HepG2 (cell line): ENCODE measurements at regions not wholly inside any gene's neighbourhood (a gene's known extent, or its start where the extent isn't known, plus 50 kb on each side); places are given as distances from the start of the nearest gene placed in this dataset.
A peak's percentile ranks its signal among the peaks of the same experiment; 100 is the strongest.

Source experiments
- ATAC-seq: fragments of 200-7000 bp; cut with Tn5 transposase; 3 replicates; pipeline ENCODE4 v1.9.1; 2020; ENCODE audit warnings: mild to moderate bottlenecking, moderate library complexity
- BruUV-seq: library from RNA; stranded (reverse); fragments of 400-500 nt; replicated peaks from 2 replicates; lab custom pipeline; 2021; lab: Mats Ljungman, UMichigan
- CTCF ChIA-PET: fragments of 300-600 bp; formaldehyde crosslinking; extraction: SDS; loops from one replicate; lab custom pipeline; 2021; ENCODE audit warnings: low total read pairs, inconsistent platforms, low intra/inter-chr PET ratio; lab: Yijun Ruan, JAX
- POLR2A ChIA-PET: fragments of 350-600 bp; sonication (Branson Sonifier 250); formaldehyde crosslinking; loops from one replicate; lab custom pipeline; 2020; ENCODE audit warnings: antibody characterized with exemption, inconsistent platforms; lab: Yijun Ruan, JAX
- DNase-seq: peaks from one replicate; pipeline ENCODE4 v3.0.0-alpha.2; 2015; ENCODE audit warnings: low spot score
- FAIRE-seq: peaks from 3 replicates; lab custom pipeline; 2011; peaks lifted over from hg19 to GRCh38; lab: Jason Lieb, UNC
- H2AFZ ChIP-seq: one replicate; pipeline ENCODE4 v1.6.1; 2011; ENCODE audit warnings: low read length, inconsistent platforms
- H3K27ac ChIP-seq: fragments of 300-600 bp; 3 replicates; pipeline ENCODE4 v1.8.0; 2011; ENCODE audit warnings: mixed run types, mild to moderate bottlenecking, mixed read lengths, low read length, inconsistent platforms; ENCODE audit not compliant: insufficient read depth; ENCODE audit errors: extremely low read length
- H3K27me3 ChIP-seq, 2 experiments: fragments of 200-600 bp in 1 of 2; 2 replicates in 1 of 2; 3 replicates in 1 of 2; pipeline versions ENCODE4 v1.6.0 to v1.8.0; 2011; ENCODE audit warnings: low read length in 2 of 2, mild to moderate bottlenecking in 2 of 2, moderate library complexity in 2 of 2, inconsistent platforms in 1 of 2; ENCODE audit not compliant: insufficient read depth in 2 of 2, control insufficient read depth in 1 of 2
- H3K36me3 ChIP-seq, 2 experiments: fragments of 200-600 bp in 1 of 2; replicated peaks in 1 of 2; 2 replicates in 1 of 2; 3 replicates in 1 of 2; pipeline versions ENCODE4 v1.5.1 to v1.8.0; 2011; ENCODE audit warnings: low read length in 2 of 2, inconsistent platforms in 1 of 2; ENCODE audit not compliant: insufficient read depth in 2 of 2, control insufficient read depth in 1 of 2
- H3K4me1 ChIP-seq: 2 replicates; pipeline ENCODE4 v1.5.1; 2012; ENCODE audit warnings: low read length, inconsistent platforms; ENCODE audit not compliant: insufficient read depth
- H3K4me2 ChIP-seq: 2 replicates; pipeline ENCODE4 v1.6.0; 2011; ENCODE audit warnings: low read depth, low read length, inconsistent platforms
- H3K4me3 ChIP-seq, 3 experiments: fragments of 200-600 bp in 1 of 3; sonication (generic), shearing (Covaris generic) in 1 of 3; replicated peaks in 1 of 3; 2 replicates each; pipeline ENCODE4 v1.5.1; 2011 to 2016; ENCODE audit warnings: low read length in 3 of 3, inconsistent platforms in 2 of 3, low read depth in 2 of 3, mild to moderate bottlenecking in 2 of 3, control low read depth in 1 of 3, mixed read lengths in 1 of 3; ENCODE audit not compliant: insufficient read depth in 1 of 3
- H3K79me2 ChIP-seq: one replicate; pipeline ENCODE4 v1.6.1; 2011; ENCODE audit warnings: low read length, inconsistent platforms; ENCODE audit not compliant: insufficient read depth
- H3K9ac ChIP-seq: 2 replicates; pipeline ENCODE4 v1.6.0; 2011; ENCODE audit warnings: mild to moderate bottlenecking, low read depth, low read length, inconsistent platforms; ENCODE audit not compliant: insufficient read depth
- H3K9me3 ChIP-seq: 2 replicates; pipeline ENCODE4 v1.5.1; 2012; ENCODE audit warnings: mild to moderate bottlenecking, low read length
- H4K20me1 ChIP-seq: 2 replicates; pipeline ENCODE4 v1.6.0; 2011; ENCODE audit warnings: inconsistent platforms, mild to moderate bottlenecking, low read length, moderate library complexity; ENCODE audit not compliant: insufficient read depth
- CHD2 ChIP-seq: IDR thresholded peaks from 2 replicates; pipeline ENCODE4 v1.6.1; 2011; ENCODE audit warnings: low read depth, low read length, improper control_type of control experiment
- FOSL2 ChIP-seq: sonication (generic); formaldehyde crosslinking; IDR thresholded peaks from 2 replicates; pipeline ENCODE4 v1.4.0; 2020; ENCODE audit warnings: missing genetic modification reagents
- HNRNPLL ChIP-seq: fragments of 200-400 bp; formaldehyde crosslinking; IDR thresholded peaks from 2 replicates; pipeline ENCODE4 v1.6.1; 2017; ENCODE audit warnings: mild to moderate bottlenecking, low read depth, low read length; ENCODE audit not compliant: poor library complexity, severe bottlenecking
- HOXA7 ChIP-seq: sonication (generic); formaldehyde crosslinking; IDR thresholded peaks from 2 replicates; pipeline ENCODE4 v1.8.1; 2022; ENCODE audit warnings: mild to moderate bottlenecking, missing genetic modification reagents, moderate library complexity
- IKZF4 ChIP-seq: sonication (generic); formaldehyde crosslinking; IDR thresholded peaks from 2 replicates; pipeline ENCODE4 v1.5.1; 2020; ENCODE audit warnings: borderline replicate concordance, mild to moderate bottlenecking, low read depth, missing genetic modification reagents; ENCODE audit errors: not compliant biosample characterization
- NONO ChIP-seq, 2 experiments: fragments of 450-650 bp in 1 of 2; sonication (generic) in 1 of 2; formaldehyde crosslinking in 1 of 2; IDR thresholded peaks in 1 of 2; conservative IDR thresholded peaks in 1 of 2; 2 replicates each; pipeline versions ENCODE4 v1.6.1 to v1.8.0; 2017 to 2022; ENCODE audit warnings: mild to moderate bottlenecking in 1 of 2, missing genetic modification reagents in 1 of 2, moderate library complexity in 1 of 2
- ZFP62 ChIP-seq: sonication (generic); formaldehyde crosslinking; IDR thresholded peaks from 2 replicates; pipeline ENCODE4 v1.4.0; 2020; ENCODE audit warnings: missing genetic modification reagents
- ZNF34 ChIP-seq: sonication (generic); formaldehyde crosslinking; IDR thresholded peaks from 2 replicates; pipeline ENCODE4 v1.4.0; 2020; ENCODE audit warnings: mild to moderate bottlenecking, missing genetic modification reagents, borderline replicate concordance
- ZNF570 ChIP-seq: sonication (generic); formaldehyde crosslinking; IDR thresholded peaks from 2 replicates; pipeline ENCODE4 v1.4.0; 2020; ENCODE audit warnings: mild to moderate bottlenecking, missing genetic modification reagents, borderline replicate concordance
- ZNF614 ChIP-seq: IDR thresholded peaks from 2 replicates; pipeline ENCODE4 v1.6.1; 2018; ENCODE audit warnings: missing biosample characterization, missing genetic modification reagents, inconsistent platforms, borderline replicate concordance
- ZNF766 ChIP-seq: sonication (generic); formaldehyde crosslinking; IDR thresholded peaks from 2 replicates; pipeline ENCODE4 v1.5.0; 2020; ENCODE audit warnings: missing genetic modification reagents, borderline replicate concordance
- ZNF768 ChIP-seq: sonication (generic); formaldehyde crosslinking; IDR thresholded peaks from 2 replicates; pipeline ENCODE4 v1.4.0; 2020; ENCODE audit warnings: missing genetic modification reagents
- ZNF776 ChIP-seq: sonication (generic); formaldehyde crosslinking; IDR thresholded peaks from 2 replicates; pipeline ENCODE4 v1.4.0; 2020; ENCODE audit warnings: mild to moderate bottlenecking, missing genetic modification reagents
- WGBS: methylation state at CpG from one replicate; pipeline ENCODE4 v1.1.6; 2017; ENCODE audit warnings: low lambda C conversion rate; 5-methylcytosine and 5-hydroxymethylcytosine counted together
- in situ Hi-C: cut with HindIII; loops from 2 replicates; pipeline ENCODE4 v1.10.0; 2017; ENCODE audit warnings: low pct_unique_long_range_greater_than_20kb; ENCODE audit not compliant: extremely low pct_ligation_motif_present
- intact Hi-C: fragments of 100-400 bp; cut with micrococcal nuclease; formaldehyde crosslinking; loops from one replicate; pipeline ENCODE4 v1.10.0; 2022; ENCODE audit not compliant: unreplicated experiment
- TF ChIP-seq, protein P1 (sequence below): IDR thresholded peaks from 2 replicates; pipeline ENCODE4 v1.6.1; 2016; ENCODE audit warnings: control low read depth
- TF ChIP-seq, protein P2 (sequence below): sonication (generic); formaldehyde crosslinking; IDR thresholded peaks from 2 replicates; pipeline ENCODE4 v1.9.0; 2022; ENCODE audit warnings: low read depth, missing genetic modification reagents

DNA sequence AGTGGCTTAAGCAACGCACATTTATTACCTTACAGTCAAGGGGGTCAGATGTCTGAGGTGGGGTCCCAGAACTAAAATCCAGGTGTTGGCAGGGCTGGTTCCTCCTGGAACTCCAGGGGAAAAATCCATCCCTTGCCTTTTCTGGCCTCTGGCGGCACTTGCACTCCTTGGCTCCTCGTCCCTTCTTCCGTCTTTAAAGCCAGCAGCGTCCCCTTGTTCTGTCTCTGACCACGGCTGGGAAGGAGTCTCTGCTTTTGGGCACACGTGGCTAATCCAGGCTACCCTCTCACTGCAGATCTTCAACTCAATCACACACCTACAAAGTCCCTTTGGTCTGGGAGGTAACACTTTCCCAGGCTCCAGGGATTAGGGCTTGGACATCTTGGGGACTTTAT, 73.5 kb upstream of the WNT7B start (continued):
- TF ChIP-seq, protein P1, sequence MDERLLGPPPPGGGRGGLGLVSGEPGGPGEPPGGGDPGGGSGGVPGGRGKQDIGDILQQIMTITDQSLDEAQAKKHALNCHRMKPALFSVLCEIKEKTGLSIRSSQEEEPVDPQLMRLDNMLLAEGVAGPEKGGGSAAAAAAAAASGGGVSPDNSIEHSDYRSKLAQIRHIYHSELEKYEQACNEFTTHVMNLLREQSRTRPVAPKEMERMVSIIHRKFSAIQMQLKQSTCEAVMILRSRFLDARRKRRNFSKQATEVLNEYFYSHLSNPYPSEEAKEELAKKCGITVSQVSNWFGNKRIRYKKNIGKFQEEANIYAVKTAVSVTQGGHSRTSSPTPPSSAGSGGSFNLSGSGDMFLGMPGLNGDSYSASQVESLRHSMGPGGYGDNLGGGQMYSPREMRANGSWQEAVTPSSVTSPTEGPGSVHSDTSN (CRISPR knock-in tag): no peak
- TF ChIP-seq CHD2: no peak
- TF ChIP-seq, all 625 proteins: peak for 0

- H3K36me3 ChIP-seq: no peaks in the 10 kb centered on the region
- H3K4me3 ChIP-seq: no peak overlapping the region
- no peak overlapping the region for H3K9ac ChIP-seq
- in situ Hi-C loops: no loop called here
- DNase-seq (no peak), ATAC-seq (no peak), FAIRE-seq (no peak)
- no peaks in the 10 kb centered on the region for H3K4me1 ChIP-seq
- peaks cover 30 to 85% of the 10 kb centered on the region in 2 experiments for H3K27me3 ChIP-seq
- H3K79me2 ChIP-seq: no peaks in the 10 kb centered on the region
- H4K20me1 ChIP-seq: no peaks in the 10 kb centered on the region
- no peak overlapping the region for H3K4me2 ChIP-seq
- no peak overlapping the region for H3K27ac ChIP-seq
- ChIA-PET CTCF (no interaction called here), POLR2A (no interaction called here)
- peak; percentile 92 for TF ChIP-seq ZNF768 (CRISPR knock-in tag)
- TF ChIP-seq ZNF614: no peak
- no peak for TF ChIP-seq ZNF570 (CRISPR knock-in tag)
- intact Hi-C loops: no loop called here
- 40% methylated on average over 1 of the region's 11 CpGs for WGBS
- BruUV-seq: no TSS peak
- H2AFZ ChIP-seq: no peak overlapping the region
- H3K9me3 ChIP-seq: no peaks in the 10 kb centered on the region
Observed at GRCh38 chr22:46050916-46051614, 74.1 kb upstream of the WNT7B start.

DNA sequence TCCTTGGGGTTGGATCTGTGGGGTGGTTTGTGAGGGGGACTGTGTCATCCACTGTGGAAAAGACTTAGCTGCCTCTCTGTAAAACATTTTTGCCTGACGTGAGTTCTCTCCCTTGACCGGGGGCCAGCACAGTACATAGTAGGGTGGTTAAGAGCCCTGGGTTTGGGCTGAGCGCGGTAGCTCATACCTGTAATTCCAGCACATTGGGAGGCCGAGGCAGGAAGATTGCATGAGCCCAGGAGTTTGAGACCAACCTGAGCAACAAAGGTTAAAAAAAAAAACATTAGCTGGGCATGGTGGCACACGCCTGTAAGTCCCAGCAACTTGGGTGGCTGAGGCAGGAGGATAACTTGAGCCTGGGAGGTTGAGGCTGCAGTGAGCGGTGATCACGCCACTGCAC, 74.7 kb upstream of the WNT7B start:
- no peaks in the 10 kb centered on the region for H3K4me1 ChIP-seq
- DNase-seq: no peak
- intact Hi-C loops: no loop called here
- H3K4me2 ChIP-seq: no peak overlapping the region
- H3K27ac ChIP-seq: no peak overlapping the region
- no peak overlapping the region for H3K9ac ChIP-seq
- no peaks in the 10 kb centered on the region for H3K79me2 ChIP-seq
- H3K27me3 ChIP-seq: peaks cover 26 to 85% of the 10 kb centered on the region in 2 experiments
- CTCF ChIA-PET: no interaction called here
- POLR2A ChIA-PET: no interaction called here
- ATAC-seq: no peak
- in situ Hi-C loops: no loop called here
- no peak overlapping the region for H3K4me3 ChIP-seq
- no peaks in the 10 kb centered on the region for H3K9me3 ChIP-seq
- H4K20me1 ChIP-seq: no peaks in the 10 kb centered on the region
- WGBS: 43% methylated on average over 8 of the region's 8 CpGs
- H2AFZ ChIP-seq: no peak overlapping the region
- FAIRE-seq: no peak
- BruUV-seq: no TSS peak
- H3K36me3 ChIP-seq: no peaks in the 10 kb centered on the region
- TF ChIP-seq ZNF766: no peak
- no peak for TF ChIP-seq ZNF776 (CRISPR knock-in tag)
- TF ChIP-seq ZNF34 (CRISPR knock-in tag): no peak
- TF ChIP-seq HOXA7 (CRISPR knock-in tag): no peak
- TF ChIP-seq, protein P2, sequence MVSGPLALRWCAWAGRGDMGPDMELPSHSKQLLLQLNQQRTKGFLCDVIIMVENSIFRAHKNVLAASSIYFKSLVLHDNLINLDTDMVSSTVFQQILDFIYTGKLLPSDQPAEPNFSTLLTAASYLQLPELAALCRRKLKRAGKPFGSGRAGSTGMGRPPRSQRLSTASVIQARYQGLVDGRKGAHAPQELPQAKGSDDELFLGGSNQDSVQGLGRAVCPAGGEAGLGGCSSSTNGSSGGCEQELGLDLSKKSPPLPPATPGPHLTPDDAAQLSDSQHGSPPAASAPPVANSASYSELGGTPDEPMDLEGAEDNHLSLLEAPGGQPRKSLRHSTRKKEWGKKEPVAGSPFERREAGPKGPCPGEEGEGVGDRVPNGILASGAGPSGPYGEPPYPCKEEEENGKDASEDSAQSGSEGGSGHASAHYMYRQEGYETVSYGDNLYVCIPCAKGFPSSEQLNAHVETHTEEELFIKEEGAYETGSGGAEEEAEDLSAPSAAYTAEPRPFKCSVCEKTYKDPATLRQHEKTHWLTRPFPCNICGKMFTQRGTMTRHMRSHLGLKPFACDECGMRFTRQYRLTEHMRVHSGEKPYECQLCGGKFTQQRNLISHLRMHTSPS (CRISPR knock-in tag): no peak
- no peak for TF ChIP-seq IKZF4 (CRISPR knock-in tag)
- no peak for TF ChIP-seq HNRNPLL
- TF ChIP-seq FOSL2 (CRISPR knock-in tag): no peak
- TF ChIP-seq ZFP62 (CRISPR knock-in tag): no peak
- TF ChIP-seq NONO (IDR thresholded peaks at IDR 0.05): no peak
- TF ChIP-seq NONO (CRISPR knock-in tag; conservative IDR thresholded peaks at IDR 0.05): no peak
